ENCODE measurements at regions not wholly inside any gene's neighbourhood (a gene's known extent, or its start where the extent isn't known, plus 50 kb on each side); places are given as distances from the start of the nearest gene placed in this dataset.

GRCh38 chr12:82082501-82082900, 275.7 kb downstream of the CCDC59 start:
- TF ChIP-seq, protein P1, sequence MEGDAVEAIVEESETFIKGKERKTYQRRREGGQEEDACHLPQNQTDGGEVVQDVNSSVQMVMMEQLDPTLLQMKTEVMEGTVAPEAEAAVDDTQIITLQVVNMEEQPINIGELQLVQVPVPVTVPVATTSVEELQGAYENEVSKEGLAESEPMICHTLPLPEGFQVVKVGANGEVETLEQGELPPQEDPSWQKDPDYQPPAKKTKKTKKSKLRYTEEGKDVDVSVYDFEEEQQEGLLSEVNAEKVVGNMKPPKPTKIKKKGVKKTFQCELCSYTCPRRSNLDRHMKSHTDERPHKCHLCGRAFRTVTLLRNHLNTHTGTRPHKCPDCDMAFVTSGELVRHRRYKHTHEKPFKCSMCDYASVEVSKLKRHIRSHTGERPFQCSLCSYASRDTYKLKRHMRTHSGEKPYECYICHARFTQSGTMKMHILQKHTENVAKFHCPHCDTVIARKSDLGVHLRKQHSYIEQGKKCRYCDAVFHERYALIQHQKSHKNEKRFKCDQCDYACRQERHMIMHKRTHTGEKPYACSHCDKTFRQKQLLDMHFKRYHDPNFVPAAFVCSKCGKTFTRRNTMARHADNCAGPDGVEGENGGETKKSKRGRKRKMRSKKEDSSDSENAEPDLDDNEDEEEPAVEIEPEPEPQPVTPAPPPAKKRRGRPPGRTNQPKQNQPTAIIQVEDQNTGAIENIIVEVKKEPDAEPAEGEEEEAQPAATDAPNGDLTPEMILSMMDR (IDR thresholded peaks at IDR 0.05) = no peak
- no peak for TF ChIP-seq POLR2A (IDR thresholded peaks at IDR 0.05)
